ENCODE measurements at regions not wholly inside any gene's neighbourhood (a gene's known extent, or its start where the extent isn't known, plus 50 kb on each side); places are given as distances from the start of the nearest gene placed in this dataset.
"Not testable (repeated sequence)": the region's sequence is repeated elsewhere in the genome, so short reads cannot be mapped to it uniquely, and the experiment has no call there.

GRCh38 chr6:167709776-167710336 lies 116.9 kb upstream of the AFDN start:
- DNase-seq (ENCODE audit: low read depth): not testable (repeated sequence)

GRCh38 chr6:167710363-167710920 lies 116.3 kb upstream of the AFDN start:
- no peak for DNase-seq (ENCODE audit: low read depth)

GRCh38 chr6:167711211-167711610 lies 115.5 kb upstream of the AFDN start:
- DNase-seq (ENCODE audit: low read depth): no peak

GRCh38 chr6:167711768-167712730 lies 114.7 kb upstream of the AFDN start:
- no peak for DNase-seq (ENCODE audit: low read depth)

GRCh38 chr6:167712731-167713475 lies 113.8 kb upstream of the AFDN start:
- DNase-seq (ENCODE audit: low read depth): no peak

GRCh38 chr6:167714152-167714551 lies 112.6 kb upstream of the AFDN start:
- DNase-seq (ENCODE audit: low read depth): no peak

- DNase-seq (ENCODE audit: low read depth): no peak
These were observed 109.3 kb upstream of the AFDN start for GRCh38 chr6:167717455-167717854.

GRCh38 chr6:167717867-167718266 lies 108.8 kb upstream of the AFDN start:
- DNase-seq (ENCODE audit: low read depth): no peak

GRCh38 chr6:167719920-167720319 lies 106.8 kb upstream of the AFDN start:
- DNase-seq (ENCODE audit: low read depth): no peak

- no peak for DNase-seq (ENCODE audit: low read depth)
These were observed 106.0 kb upstream of the AFDN start for GRCh38 chr6:167720456-167721285.

- no peak for DNase-seq (ENCODE audit: low read depth)
These were observed 105.4 kb upstream of the AFDN start for GRCh38 chr6:167721291-167721690.

- DNase-seq (ENCODE audit: low read depth): no peak
These were observed 103.9 kb upstream of the AFDN start for GRCh38 chr6:167722634-167723309.

- DNase-seq (ENCODE audit: low read depth): no peak
These were observed 100.6 kb upstream of the AFDN start for GRCh38 chr6:167726043-167726621.

- no peak for DNase-seq (ENCODE audit: low read depth)
These were observed 96.3 kb upstream of the AFDN start for GRCh38 chr6:167730441-167730840.

- DNase-seq (ENCODE audit: low read depth): no peak
These were observed 95.5 kb upstream of the AFDN start for GRCh38 chr6:167731216-167731615.

- DNase-seq (ENCODE audit: low read depth): no peak
These were observed 94.8 kb upstream of the AFDN start for GRCh38 chr6:167731731-167732422.

- DNase-seq (ENCODE audit: low read depth): no peak
These were observed 92.7 kb upstream of the AFDN start for GRCh38 chr6:167733740-167734661.

GRCh38 chr6:167734662-167735083 lies 92.0 kb upstream of the AFDN start:
- no peak for DNase-seq (ENCODE audit: low read depth)
